Breast epithelium (tissue), 3 donors: ENCODE measurements at regions not wholly inside any gene's neighbourhood (a gene's known extent, or its start where the extent isn't known, plus 50 kb on each side); places are given as distances from the start of the nearest gene placed in this dataset.

Experiments
- POLR2A ChIP-seq: fragments of 450-650 bp; IDR thresholded peaks from one replicate; pipeline ENCODE4 v1.6.1; 2016; ENCODE audit warnings: antibody characterized with exemption, mild to moderate bottlenecking, moderate library complexity
- POLR2AphosphoS5 ChIP-seq, 3 donors: sonication (generic); formaldehyde crosslinking; IDR thresholded peaks; one replicate each; pipeline ENCODE4 v1.6.1; 2017; ENCODE audit warnings: antibody characterized with exemption in 3 of 3
- TF ChIP-seq, protein P1 (sequence below), 3 donors: fragments of 450-650 bp; IDR thresholded peaks; one replicate each; pipeline ENCODE4 v1.5.1; 2016 to 2017; ENCODE audit warnings: antibody characterized with exemption in 3 of 3, mild to moderate bottlenecking in 3 of 3, moderate library complexity in 3 of 3

DNA sequence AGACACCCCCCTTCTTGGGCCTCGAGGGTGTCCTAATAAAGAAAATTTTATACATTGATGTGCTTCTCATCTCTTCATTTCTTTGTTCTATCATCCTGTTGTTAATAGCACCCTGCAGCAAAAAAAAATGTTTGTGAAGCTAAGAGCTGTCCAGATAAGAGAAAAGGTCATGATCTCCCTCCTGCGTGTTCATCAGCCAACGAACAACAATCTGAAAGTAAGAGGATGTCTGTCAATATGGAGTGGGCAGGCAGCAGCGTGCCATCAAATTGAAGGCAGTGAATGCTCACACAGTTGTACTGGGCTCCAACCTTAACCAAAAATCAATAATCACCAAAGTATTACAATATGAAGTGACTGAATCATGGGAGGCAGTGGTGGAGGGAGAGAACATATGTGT is 418.6 kb upstream of the ONECUT1 start:
- no peak for TF ChIP-seq POLR2A
- TF ChIP-seq POLR2AphosphoS5 (IDR thresholded peaks at IDR 0.05), result no peak
- TF ChIP-seq, protein P1, sequence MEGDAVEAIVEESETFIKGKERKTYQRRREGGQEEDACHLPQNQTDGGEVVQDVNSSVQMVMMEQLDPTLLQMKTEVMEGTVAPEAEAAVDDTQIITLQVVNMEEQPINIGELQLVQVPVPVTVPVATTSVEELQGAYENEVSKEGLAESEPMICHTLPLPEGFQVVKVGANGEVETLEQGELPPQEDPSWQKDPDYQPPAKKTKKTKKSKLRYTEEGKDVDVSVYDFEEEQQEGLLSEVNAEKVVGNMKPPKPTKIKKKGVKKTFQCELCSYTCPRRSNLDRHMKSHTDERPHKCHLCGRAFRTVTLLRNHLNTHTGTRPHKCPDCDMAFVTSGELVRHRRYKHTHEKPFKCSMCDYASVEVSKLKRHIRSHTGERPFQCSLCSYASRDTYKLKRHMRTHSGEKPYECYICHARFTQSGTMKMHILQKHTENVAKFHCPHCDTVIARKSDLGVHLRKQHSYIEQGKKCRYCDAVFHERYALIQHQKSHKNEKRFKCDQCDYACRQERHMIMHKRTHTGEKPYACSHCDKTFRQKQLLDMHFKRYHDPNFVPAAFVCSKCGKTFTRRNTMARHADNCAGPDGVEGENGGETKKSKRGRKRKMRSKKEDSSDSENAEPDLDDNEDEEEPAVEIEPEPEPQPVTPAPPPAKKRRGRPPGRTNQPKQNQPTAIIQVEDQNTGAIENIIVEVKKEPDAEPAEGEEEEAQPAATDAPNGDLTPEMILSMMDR (IDR thresholded peaks at IDR 0.05), result no peak
